GM06990 (cell line): ENCODE measurements at regions not wholly inside any gene's neighbourhood (a gene's known extent, or its start where the extent isn't known, plus 50 kb on each side); places are given as distances from the start of the nearest gene placed in this dataset.
"Not testable (repeated sequence)": the region's sequence is repeated elsewhere in the genome, so short reads cannot be mapped to it uniquely, and the experiment has no call there.

Experiments used
- DNase-seq: peaks from one replicate; pipeline ENCODE4 v3.0.0-alpha.2; 2011; ENCODE audit not compliant: insufficient read length; ENCODE audit errors: extremely low read depth
- H3K27me3 ChIP-seq: replicated peaks from 2 replicates; pipeline ENCODE4 v1.6.0; 2011; ENCODE audit warnings: low read length; ENCODE audit not compliant: control insufficient read depth, insufficient read depth
- H3K36me3 ChIP-seq: 2 replicates; pipeline ENCODE4 v1.5.1; 2011; ENCODE audit warnings: low read length; ENCODE audit not compliant: control insufficient read depth, insufficient read depth
- H3K4me3 ChIP-seq: replicated peaks from 2 replicates; pipeline ENCODE4 v1.5.1; 2011; ENCODE audit warnings: low read depth, mild to moderate bottlenecking, control low read depth, low read length
- TF ChIP-seq, protein P1 (sequence below): IDR thresholded peaks from 2 replicates; pipeline ENCODE4 v1.5.1; 2011; ENCODE audit warnings: low read length, control low read depth, mild to moderate bottlenecking, inconsistent platforms; ENCODE audit not compliant: insufficient read depth, poor library complexity, severe bottlenecking

DNA sequence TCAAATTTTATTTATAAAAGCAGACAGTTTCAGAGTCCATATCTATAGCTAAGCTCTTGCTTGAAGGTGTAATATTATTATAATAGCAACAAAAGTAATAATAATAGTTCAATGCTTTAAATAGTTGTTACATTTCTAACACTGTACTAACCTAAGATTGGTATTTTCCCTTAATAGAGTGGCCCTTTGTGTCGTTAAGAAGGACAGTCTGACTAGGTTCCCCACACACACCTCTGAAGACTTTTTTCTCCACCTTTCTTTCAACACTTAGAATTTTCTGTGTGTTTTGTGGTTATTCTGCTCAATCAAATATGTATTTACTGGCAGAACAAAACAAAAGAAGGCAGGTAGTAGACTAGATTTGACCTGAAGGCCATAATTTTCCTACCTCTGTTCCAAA lies 223.2 kb upstream of the ACO1 start:
- no peak for DNase-seq
- Histone ChIP-seq H3K27me3 (no peaks in the 10 kb centered on the region), H3K4me3 (no peak overlapping the region), H3K36me3 (no peaks in the 10 kb centered on the region)
- TF ChIP-seq, protein P1, sequence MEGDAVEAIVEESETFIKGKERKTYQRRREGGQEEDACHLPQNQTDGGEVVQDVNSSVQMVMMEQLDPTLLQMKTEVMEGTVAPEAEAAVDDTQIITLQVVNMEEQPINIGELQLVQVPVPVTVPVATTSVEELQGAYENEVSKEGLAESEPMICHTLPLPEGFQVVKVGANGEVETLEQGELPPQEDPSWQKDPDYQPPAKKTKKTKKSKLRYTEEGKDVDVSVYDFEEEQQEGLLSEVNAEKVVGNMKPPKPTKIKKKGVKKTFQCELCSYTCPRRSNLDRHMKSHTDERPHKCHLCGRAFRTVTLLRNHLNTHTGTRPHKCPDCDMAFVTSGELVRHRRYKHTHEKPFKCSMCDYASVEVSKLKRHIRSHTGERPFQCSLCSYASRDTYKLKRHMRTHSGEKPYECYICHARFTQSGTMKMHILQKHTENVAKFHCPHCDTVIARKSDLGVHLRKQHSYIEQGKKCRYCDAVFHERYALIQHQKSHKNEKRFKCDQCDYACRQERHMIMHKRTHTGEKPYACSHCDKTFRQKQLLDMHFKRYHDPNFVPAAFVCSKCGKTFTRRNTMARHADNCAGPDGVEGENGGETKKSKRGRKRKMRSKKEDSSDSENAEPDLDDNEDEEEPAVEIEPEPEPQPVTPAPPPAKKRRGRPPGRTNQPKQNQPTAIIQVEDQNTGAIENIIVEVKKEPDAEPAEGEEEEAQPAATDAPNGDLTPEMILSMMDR = no peak

DNA sequence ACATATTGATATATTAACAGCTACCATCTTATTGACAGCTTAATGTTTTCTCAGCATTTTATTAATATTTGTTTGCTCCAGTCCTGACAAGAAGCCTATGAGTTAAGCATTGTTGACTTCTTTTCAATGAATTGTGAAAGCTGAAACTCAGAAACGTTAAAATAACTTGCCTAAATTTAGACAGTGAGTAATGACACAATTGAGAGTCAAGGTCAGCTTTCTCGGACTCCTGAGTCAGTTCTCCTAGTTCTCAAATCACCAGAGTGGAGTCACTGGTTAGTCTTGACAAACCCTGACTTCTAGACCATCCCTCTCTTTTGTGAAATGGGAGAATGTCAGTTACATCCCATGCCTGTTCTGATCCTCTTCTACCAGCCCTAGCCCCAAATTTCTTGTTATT lies 222.7 kb upstream of the ACO1 start:
- H3K27me3 ChIP-seq = no peaks in the 10 kb centered on the region
- DNase-seq = peak; percentile 11
- no peaks in the 10 kb centered on the region for H3K36me3 ChIP-seq
- TF ChIP-seq, protein P1 = no peak
- H3K4me3 ChIP-seq = no peak overlapping the region

GRCh38 chr9:32166316-32166715 lies 218.1 kb upstream of the ACO1 start:
- H3K36me3 ChIP-seq, H3K4me3 ChIP-seq, H3K27me3 ChIP-seq, DNase-seq: not testable (repeated sequence)

- Histone ChIP-seq H3K36me3 (no peaks in the 10 kb centered on the region), H3K4me3 (no peak overlapping the region), H3K27me3 (no peaks in the 10 kb centered on the region)
- DNase-seq = no peak
- TF ChIP-seq, protein P1 = no peak
These were observed 213.1 kb upstream of the ACO1 start for GRCh38 chr9:32171339-32171738.

DNA sequence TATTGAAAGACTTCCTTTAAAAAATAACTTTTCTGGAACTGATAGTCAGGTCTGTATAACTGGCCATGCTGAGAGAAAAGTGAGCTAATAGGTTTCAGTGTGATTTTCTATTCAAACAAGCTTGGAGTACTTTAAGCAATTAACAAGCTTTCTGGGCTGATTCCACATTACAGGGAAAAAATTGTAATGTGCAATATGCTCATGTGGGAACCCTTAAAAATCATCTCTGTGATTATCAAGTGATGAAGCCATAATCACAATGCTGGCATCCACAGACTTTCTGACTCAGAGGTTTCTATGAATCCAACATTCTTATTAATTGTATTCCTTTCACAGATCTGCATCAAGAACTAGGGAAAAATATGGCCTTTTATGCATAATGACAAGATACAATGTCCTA lies 212.2 kb upstream of the ACO1 start:
- Histone ChIP-seq H3K36me3 (no peaks in the 10 kb centered on the region), H3K27me3 (no peaks in the 10 kb centered on the region), H3K4me3 (no peak overlapping the region)
- no peak for DNase-seq
- TF ChIP-seq, protein P1 = no peak

- DNase-seq = no peak
- Histone ChIP-seq H3K4me3 (no peak overlapping the region), H3K27me3 (no peaks in the 10 kb centered on the region), H3K36me3 (no peaks in the 10 kb centered on the region)
- TF ChIP-seq, protein P1 = no peak
These were observed 207.0 kb upstream of the ACO1 start for GRCh38 chr9:32177396-32177795.
